Activated CD8-positive, alpha-beta memory T cell treated with anti-CD3 and anti-CD28 coated beads for 48 hours (primary cell): ENCODE measurements at regions not wholly inside any gene's neighbourhood (a gene's known extent, or its start where the extent isn't known, plus 50 kb on each side); places are given as distances from the start of the nearest gene placed in this dataset.

Experiments
- DNase-seq, 3 experiments: peaks; one replicate each; pipeline ENCODE4 v3.0.0-alpha.2; 2020; ENCODE audit warnings: low read depth in 2 of 3, low spot score in 2 of 3

- DNase-seq = no peak
These were observed 104.9 kb downstream of the MTNR1B start for GRCh38 chr11:93074352-93074751.

- no peak for DNase-seq
These were observed 106.3 kb downstream of the MTNR1B start for GRCh38 chr11:93075782-93076181.

- DNase-seq = no peak
These were observed 110.8 kb downstream of the MTNR1B start for GRCh38 chr11:93080146-93080759.

GRCh38 chr11:93081694-93082093 is 112.2 kb downstream of the MTNR1B start:
- no peak for DNase-seq

GRCh38 chr11:93082900-93083299 is 113.4 kb downstream of the MTNR1B start:
- DNase-seq = no peak

GRCh38 chr11:93084727-93085505 is 112.9 kb downstream of the SLC36A4 start:
- no peak for DNase-seq

- no peak for DNase-seq
These were observed 108.2 kb downstream of the SLC36A4 start for GRCh38 chr11:93089474-93090102.
